ENCODE measurements at regions not wholly inside any gene's neighbourhood (a gene's known extent, or its start where the extent isn't known, plus 50 kb on each side); places are given as distances from the start of the nearest gene placed in this dataset.
"Not testable (repeated sequence)": the region's sequence is repeated elsewhere in the genome, so short reads cannot be mapped to it uniquely, and the experiment has no call there.

GRCh38 chr3:74978684-74979083 lies 364.2 kb upstream of the CNTN3 start:
- no peak for DNase-seq (ENCODE audit: low read depth in 1 of 2, low spot score in 1 of 2)

DNA sequence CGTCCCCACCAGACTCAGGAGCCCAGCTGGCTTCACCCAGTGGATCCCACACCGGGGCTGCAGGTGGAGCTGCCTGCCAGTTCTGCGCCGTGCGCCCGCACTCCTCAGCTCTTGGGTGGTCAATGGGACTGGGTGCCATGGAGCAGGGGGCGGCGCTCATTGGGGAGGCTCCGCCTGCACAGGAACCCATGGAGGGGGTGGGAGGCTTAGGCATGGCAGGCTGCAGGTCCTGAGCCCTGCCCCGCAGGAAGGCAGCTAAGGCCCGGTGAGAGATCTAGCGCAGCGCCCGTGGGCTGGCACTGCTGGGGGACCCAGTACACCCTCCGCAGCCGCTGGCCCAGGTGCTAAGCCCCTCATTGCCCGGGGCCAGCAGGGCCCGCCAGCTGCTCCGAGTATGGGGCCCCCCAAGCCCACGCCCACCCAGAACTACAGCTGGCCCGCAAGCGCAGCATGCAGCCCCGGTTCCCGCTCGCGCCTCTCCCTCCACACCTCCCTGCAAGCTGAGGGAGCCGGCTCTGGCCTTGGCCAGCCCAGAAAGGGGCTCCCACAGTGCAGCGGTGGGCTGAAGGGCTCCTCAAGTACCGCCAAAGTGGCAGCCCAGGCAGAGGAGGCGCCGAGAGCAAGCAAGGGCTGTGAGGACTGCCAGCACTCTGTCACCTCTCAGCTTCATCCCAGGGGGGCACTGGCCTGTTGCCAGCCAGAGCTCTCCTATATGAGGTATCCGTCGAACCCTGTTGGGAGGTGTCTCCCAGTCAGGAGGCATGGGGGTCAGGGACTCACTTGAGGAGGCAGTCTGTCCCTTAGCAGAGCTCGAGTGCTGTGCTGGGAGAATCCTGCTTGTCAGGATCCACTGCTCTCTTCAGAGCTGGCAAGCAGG lies 370.8 kb upstream of the CNTN3 start:
- not testable (repeated sequence) for DNase-seq (ENCODE audit: low read depth in 1 of 2, low spot score in 1 of 2)

DNA sequence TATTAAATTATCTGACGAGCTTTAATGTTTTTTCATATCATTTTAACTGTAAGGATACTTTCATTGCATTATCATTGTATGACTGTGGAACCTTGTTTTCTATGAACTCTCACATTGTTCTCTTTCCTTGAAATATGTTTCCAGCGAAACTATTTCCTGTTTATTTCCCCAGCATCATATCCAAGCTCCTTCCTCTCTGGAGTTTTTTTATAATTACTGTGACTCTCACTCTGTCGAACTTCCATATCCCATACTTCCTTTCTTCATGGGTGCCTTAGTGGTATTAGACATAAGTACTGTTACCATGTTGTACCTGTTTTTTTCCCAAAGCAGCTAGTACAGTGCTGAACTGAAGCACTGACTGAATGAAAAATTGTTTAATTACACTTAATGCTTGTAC lies 373.6 kb upstream of the CNTN3 start:
- no peak for DNase-seq (ENCODE audit: low read depth in 1 of 2, low spot score in 1 of 2)

DNA sequence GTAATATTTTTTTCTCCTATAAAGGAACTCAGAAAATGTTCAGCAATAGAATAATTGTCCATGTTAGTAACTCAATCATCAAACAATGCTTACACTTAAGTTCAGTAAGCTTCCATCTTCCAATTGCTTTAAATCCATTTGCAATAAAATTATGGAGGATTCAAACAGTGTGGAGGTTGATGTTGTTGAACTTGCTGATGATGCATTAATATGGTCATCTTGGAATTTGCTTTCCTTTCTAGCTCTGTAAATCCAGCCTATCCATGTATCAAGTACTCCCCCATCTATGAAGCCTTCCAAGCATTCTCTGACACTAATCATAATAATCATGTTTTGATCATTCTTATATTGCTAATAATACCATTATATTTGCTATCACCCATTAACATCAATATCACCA lies 378.4 kb upstream of the CNTN3 start:
- DNase-seq (ENCODE audit: low read depth in 1 of 2, low spot score in 1 of 2): no peak

DNA sequence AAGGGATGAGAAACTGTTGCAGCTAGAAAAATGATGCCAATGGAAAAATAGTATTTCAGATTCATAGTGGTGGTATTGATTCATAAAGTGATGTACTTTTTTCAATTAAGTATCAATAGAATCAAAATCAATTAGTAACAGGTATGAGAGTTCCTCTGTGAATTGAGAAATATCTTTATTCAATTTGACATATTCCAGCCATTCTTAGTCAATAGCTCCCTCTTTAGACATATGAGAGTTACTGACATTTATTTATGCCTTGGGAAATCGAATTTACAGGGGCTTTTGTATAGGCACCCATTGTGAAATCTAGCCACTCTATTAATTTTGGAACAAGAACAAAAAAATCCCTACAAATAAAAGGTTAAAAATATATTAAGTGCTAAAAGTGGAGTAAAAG lies 386.9 kb upstream of the CNTN3 start:
- no peak for DNase-seq (ENCODE audit: low read depth in 1 of 2, low spot score in 1 of 2)

DNA sequence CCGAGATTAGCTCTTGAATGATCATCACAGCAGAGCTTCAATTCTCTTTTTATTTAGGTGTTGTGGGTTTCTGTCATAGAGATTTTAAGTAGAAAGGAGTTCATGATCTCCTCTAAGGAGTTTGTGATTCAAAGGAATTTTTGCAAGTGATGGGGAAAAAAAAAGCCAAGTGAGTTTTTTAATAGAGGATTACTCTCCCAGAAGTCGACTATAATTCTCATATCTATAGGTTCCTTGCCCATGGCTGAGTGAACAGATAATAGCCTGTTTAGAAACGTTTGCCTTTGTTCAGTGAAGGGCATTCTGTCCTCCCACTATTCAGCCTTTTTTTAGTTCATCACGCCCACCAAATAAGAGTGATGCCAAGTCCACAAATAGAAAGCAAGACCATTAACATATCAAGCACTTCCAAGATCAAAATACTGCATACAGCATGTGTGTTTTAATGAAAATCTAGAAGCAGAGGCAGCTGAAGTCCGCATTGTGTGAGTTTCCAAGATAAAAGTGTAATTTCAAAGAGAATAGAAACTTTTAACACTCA lies 398.4 kb upstream of the CNTN3 start:
- DNase-seq (ENCODE audit: low read depth in 1 of 2, low spot score in 1 of 2): no peak

GRCh38 chr3:75014008-75014407 lies 399.5 kb upstream of the CNTN3 start:
- DNase-seq (ENCODE audit: low read depth in 1 of 2, low spot score in 1 of 2): no peak

DNA sequence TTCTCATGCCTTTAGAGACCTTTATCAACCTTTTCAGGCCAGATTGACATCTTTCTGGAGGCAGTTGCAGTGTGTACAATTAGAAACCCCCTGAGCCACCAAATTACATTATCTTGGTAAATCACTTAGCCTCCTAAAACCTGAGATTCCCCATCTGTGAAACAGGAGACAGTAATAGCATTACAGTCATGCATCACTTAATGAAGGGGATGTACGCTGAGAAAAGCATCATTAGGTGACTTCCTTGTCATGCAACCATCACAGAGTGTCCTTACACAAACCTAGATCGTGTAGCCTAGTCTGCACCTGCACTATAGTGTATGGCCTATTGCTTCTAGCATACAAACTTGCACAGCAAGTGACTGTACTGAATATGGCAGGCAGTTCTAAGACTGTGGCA lies 400.8 kb upstream of the CNTN3 start:
- DNase-seq (ENCODE audit: low read depth in 1 of 2, low spot score in 1 of 2): no peak

DNA sequence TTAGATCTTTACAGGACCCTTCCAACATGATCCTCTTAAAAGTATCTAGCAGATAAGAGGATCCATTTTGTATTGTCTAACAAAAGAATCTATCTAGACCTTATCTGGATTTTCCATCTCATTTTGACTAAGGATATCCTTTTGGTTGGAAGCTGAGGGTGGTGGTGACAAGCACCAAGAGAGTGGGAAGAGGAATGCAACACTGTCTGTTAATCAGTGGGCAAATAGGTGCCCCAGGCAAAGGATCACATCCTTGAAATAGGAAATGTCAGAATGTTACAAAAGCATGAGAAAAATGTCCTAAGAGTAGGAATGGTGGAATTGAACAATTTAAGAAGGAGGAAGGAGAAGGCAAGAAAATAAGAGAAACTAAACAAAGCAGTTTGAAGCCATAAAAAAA lies 420.7 kb upstream of the CNTN3 start:
- no peak for DNase-seq (ENCODE audit: low read depth in 1 of 2, low spot score in 1 of 2)

GRCh38 chr3:75042941-75043340 lies 428.5 kb upstream of the CNTN3 start:
- no peak for DNase-seq (ENCODE audit: low read depth in 1 of 2, low spot score in 1 of 2)

GRCh38 chr3:75048650-75049049 lies 434.2 kb upstream of the CNTN3 start:
- no peak for DNase-seq (ENCODE audit: low read depth in 1 of 2, low spot score in 1 of 2)

GRCh38 chr3:75049533-75049932 lies 435.1 kb upstream of the CNTN3 start:
- DNase-seq (ENCODE audit: low read depth in 1 of 2, low spot score in 1 of 2): no peak

DNA sequence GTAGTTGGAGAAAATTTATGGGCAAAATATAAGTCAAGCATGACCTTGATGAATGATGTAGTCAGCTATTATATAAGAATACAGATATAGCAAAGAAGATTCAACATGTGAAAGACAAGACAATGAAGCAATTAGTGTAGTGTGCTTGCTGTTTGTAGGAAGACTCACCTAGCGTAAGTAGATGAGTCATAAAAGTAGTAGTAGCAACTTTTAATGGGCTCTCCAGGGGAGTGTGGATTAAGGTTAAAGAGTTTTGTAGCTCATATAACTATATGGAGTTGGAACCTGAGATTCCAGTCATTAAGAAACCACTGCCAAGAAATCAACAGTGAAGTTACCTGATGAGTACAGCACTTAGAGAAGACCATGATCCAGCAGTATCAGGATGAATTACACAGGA lies 444.7 kb upstream of the CNTN3 start:
- DNase-seq (ENCODE audit: low read depth in 1 of 2, low spot score in 1 of 2): no peak

DNA sequence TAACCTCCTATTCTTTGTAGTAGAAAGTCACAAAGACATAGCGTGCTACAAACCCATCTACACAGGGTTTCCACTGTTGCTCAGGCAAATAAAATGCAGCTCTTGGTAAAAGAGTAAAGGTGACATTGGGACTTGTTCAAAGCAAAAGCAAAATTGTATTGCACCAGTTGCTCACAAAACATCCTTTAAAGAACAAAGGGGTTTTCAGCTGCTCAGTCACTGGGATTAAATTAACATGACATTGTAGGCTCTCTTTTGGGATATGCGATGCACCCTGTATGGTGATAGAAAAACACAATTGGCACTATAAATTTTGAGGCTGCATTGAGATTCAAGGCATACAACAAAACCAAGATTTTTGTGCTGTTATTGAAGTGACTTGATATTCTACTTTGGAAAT lies 447.3 kb upstream of the CNTN3 start:
- no peak for DNase-seq (ENCODE audit: low read depth in 1 of 2, low spot score in 1 of 2)

GRCh38 chr3:75075158-75075557 lies 460.7 kb upstream of the CNTN3 start:
- DNase-seq (ENCODE audit: low read depth in 1 of 2, low spot score in 1 of 2): no peak

DNA sequence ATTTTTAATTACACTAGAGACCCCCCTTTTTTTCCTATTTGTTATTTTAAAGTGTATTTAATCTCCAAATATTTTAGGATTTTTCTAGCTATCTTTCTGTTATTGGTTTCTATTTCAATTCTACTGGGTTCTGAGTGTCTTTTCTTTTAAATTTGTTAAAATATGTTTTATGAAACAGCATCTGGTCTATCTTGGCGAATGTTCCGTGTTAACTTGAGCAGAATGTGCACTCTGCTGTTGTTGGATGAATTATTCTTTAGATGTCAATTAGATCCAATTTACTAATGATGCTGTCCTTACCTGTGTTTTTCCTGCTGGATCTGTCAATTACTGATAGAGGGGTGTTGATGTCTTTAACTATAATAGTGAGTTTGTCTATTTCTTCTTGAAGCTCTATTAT lies 462.0 kb upstream of the CNTN3 start:
- no peak for DNase-seq (ENCODE audit: low read depth in 1 of 2, low spot score in 1 of 2)

GRCh38 chr3:75078290-75078689 lies 463.8 kb upstream of the CNTN3 start:
- DNase-seq (ENCODE audit: low read depth in 1 of 2, low spot score in 1 of 2): no peak

GRCh38 chr3:75082845-75083244 lies 468.4 kb upstream of the CNTN3 start:
- no peak for DNase-seq (ENCODE audit: low read depth in 1 of 2, low spot score in 1 of 2)

GRCh38 chr3:75089841-75090240 lies 475.4 kb upstream of the CNTN3 start:
- DNase-seq (ENCODE audit: low read depth in 1 of 2, low spot score in 1 of 2): no peak

DNA sequence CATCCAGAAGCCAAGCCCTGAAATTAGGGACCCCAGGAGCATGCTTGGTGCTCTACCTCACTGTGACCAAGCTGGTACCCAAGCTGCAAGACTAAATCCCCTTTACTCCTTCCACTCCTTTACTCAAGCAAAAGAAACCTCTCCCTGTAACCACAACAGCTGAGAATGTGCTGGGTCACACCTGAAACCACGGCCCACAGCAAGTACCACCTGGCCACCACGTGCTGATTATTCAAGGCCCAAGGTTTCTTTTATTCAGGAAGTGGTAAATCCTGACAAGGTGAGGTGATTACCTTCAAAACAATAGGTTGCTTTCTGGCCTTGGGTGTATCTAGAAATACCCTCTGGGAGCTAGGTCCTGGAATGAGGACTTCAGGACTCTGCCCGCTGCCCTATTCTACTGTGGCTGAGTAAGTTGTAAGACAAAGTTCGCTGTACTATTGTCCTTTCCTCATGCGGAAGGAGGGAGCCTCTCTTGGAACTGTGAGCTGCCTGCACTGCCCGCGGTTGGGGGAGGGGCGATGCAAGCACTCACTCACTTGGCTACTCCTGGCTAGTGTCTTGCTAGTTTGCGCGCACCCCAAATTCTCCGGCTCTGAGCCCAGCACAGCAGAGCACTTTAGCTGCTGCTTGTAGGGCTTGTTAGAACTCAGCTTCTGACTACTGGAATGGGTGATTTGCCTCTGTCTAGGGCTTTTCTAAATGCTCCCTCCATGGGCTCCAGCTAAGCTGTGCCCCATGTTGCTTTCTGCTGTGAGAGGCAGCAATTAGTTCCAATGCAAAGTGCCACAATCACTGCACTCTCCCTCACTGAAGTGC lies 487.1 kb upstream of the CNTN3 start:
- DNase-seq (ENCODE audit: low read depth in 1 of 2, low spot score in 1 of 2): no peak

DNA sequence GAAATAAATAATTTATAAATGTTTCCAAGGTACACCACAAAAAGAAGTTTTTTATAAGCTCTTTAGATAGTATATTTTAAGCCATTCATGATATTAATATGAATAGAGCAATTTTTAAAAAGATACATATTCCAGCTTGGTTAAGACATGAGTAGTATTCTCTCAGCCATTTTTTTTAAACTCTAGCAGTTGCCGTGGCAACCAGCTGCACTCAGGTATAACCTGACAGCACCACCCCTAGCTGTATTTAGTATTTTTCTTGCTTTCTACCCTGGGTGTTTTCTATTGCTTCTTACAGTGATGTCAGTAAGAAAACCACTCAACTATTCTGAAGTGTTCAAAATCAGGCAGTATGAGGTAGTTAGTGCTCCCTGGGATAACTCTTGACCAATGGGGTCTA lies 496.3 kb upstream of the CNTN3 start:
- no peak for DNase-seq (ENCODE audit: low read depth in 1 of 2, low spot score in 1 of 2)

DNA sequence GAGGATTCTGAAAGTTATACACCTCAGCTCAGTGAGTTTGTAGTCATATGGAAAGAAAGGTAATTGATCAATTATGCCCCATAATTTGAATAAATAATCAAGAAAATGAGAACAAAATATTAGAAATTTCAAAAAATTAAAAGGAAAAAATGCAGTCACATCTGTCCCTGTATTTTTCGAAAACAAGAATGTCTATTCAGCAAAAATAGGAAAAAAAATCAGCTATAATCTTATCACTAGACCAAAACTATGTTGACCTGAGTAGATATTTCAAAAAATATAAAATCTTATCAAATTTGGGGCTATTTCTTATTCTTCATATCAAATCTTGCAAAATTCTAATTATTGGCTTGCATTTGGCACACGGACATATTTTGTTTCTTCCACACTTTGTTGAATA lies 501.2 kb upstream of the CNTN3 start:
- DNase-seq (ENCODE audit: low read depth in 1 of 2, low spot score in 1 of 2): no peak
